ENCODE measurements at regions not wholly inside any gene's neighbourhood (a gene's known extent, or its start where the extent isn't known, plus 50 kb on each side); places are given as distances from the start of the nearest gene placed in this dataset.

DNA sequence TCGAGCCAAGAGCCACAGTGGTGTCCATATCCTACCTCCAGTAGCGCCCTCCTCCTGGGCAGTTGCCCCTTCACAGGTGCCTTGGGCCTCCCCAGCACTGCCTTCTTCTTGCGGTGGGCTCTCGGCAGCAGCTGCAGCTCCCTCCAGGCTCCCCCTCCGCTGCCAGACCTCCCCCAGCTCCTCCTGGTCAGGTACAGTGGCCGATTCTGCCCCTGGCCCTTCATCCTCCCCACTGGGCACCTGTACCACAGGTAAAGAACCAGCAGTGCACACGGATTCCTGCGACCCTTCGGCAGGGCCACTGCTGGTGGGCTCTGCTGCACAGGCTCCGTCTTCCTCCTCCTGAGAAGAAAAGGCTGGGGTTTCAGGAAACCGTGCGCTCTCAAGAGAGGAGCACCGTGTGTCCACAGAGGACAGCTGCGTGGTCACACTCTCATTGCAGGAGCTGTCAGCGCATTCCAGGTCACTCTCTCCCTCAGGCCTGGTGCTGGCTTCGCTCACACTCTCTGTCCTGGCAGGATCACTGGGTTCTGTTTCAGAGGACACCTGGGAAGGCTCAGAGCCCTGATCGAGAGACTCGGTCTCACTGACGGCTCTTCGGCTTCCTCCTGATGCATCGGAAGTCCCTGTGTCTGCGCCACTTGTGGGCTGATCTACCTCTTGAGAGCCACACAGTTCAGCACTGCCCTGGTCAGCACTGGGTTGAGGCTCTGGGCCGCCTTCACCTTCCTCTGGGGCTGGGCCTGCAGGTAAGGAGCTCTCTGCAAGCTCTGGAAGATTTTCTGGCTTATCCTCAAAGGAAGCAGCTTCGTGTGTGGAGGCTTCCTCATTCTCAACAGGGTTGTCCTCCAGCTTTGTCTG is 147.4 kb upstream of the STK17B start:
- DNase-seq: no peak

DNA sequence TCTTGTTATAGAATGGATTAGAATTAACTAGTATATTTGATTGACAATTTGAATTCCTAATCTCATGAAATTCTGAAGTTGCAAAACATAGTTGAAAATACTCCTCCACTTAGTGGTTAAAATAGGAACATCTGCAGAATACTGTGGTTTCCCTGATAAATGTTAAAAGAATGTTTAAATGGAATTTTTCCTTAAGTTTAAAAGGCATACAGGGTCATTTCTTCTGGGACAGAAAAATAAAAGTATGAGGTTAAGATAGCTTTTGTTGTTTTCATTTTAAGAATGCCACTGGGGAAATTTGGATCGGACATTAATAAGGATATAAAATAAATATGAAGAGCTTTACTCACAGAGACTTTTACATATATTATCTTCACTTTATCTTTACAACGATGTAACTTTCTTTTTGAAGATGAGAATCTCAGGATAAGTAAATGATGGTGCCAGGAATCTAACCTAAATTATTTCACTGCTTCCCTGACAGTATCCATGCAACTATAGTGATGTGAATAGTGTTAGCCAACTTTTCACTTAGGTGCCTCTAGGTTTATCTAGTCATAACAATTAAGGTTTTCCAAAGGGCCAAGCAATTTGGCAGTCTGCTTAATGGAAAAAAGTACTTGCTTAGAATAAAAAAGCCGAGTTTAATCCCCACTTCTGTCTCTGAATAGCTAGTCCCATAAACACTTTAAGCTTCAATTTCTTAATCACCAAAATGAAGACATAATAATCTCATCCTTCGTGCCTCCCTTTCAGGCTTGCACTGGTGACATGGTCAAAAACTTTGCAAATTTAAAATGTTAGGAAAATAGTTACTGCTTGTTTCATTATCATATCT is 151.8 kb upstream of the STK17B start:
- DNase-seq: no peak

DNA sequence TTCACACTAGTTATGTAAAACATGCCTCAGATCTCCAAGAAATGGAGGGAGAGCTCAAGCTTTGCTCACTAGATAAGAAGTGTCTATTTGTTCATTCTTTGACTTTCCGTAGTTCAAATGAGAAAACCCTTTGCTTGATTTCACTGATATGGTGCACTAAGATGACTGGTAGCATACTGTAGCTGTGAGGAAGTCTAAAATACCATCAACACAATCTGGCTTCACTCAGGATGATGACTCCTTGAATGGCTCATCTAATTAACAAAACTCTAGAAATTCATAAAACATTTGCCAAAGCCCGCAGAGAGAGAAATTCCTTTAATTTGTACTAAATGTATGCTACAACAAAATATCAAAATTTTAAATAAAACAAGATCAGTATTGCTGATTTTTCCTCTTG is 152.8 kb upstream of the STK17B start:
- no peak for DNase-seq

GRCh38 chr2:196328088-196328680 is 156.8 kb upstream of the STK17B start:
- no peak for DNase-seq

GRCh38 chr2:196329959-196330358 is 158.6 kb upstream of the STK17B start:
- no peak for DNase-seq

DNA sequence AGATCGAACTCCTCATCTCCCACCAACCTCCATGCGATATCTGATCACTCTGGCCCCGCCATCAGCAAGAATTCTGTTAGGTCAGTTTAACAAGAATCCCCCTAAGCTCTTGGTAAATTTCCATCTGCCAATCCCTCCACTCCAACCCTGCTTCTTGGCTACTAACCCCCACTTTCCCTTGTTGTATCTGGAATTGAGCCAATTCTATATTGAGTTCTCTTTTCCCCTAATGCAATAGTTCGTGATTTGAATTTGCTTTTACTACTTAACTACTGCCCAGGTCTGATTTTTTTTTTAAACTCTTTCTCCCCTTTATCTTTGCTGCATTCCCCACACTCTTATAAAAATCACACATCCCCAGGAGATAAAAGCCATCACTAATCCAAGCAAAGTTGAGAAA is 159.3 kb upstream of the STK17B start:
- DNase-seq: no peak

DNA sequence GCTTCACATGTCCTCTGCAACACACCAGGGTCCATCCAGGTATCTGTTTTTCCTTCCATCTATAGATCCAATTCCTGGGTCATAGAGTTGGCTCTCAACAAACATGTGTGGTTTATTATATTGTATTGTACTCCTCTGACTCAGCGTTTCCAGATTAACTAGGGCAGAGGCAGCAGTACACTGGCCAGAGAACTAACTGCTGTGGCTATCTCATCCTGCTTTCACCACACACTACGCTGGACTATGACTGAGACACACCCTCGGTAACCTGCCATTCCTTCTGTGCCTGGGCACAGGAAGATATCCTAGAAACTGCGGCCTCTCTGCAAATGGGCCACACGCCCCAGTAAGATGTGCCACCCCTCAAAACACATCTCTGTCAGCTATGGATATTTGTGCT is 159.8 kb upstream of the STK17B start:
- no peak for DNase-seq

GRCh38 chr2:196331851-196332250 is 160.5 kb upstream of the STK17B start:
- no peak for DNase-seq

DNA sequence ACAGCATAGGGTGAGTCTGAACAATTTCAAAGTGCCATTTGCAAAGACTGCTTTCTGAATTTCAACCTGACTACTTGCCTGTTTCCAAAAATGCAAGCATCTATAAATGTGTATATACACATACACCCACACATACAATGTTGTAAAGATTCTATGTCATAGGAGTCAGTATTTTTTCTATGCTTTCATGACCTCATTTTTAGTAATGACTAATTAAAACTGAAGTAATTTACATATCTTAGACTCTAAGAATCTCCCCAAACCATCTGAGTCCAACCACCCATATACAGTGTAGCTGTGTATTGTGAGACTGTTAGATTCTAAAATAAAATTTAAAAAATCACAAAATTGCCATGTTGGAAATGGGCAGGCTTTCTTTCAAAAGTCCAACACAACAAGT is 162.0 kb upstream of the STK17B start:
- no peak for DNase-seq

- no peak for DNase-seq
Measured at GRCh38 chr2:196334710-196335109, 163.3 kb upstream of the STK17B start.

DNA sequence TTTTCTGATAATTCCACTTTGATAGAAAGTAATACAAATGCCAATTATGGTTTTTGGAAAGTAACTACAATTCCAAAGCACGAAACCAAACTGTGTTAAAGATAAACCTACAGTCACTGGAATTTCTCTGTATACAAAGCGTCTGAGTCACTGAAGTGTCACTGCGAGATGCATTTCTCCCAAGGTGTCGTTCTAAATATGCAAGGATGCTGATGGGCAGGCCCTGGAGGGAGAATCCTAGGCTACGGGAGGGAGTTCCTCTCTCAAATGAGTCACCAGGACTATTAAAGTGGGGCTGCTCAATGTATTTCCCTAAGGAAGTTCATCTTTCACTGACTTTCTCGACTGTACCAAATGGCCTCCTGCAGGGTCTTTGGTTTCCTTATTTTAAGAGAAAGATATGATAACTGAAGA is 163.8 kb upstream of the STK17B start:
- no peak for DNase-seq

GRCh38 chr2:196336207-196336606 is 164.8 kb upstream of the STK17B start:
- no peak for DNase-seq

- DNase-seq: no peak
Measured at GRCh38 chr2:196336715-196337114, 165.3 kb upstream of the STK17B start.

- no peak for DNase-seq
Measured at GRCh38 chr2:196337208-196337953, 166.0 kb upstream of the STK17B start.

DNA sequence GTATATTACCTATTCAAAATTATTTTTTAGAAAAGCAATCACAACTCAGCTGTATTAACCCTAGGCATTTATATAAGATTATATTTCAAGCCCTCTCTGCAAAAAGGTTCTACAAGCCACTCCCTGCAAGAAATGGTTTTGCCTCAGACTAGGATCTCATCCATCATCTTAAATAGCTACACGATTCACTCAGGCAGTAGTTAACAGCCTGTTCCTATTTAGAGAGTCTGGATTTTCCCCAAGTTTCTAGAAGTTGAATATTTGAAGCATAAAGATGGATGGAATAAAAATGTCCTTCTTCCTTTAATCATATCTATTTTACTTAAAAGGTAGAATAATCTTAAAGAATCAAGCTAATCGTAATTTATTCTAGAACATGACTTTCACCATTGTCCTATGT is 167.1 kb upstream of the STK17B start:
- DNase-seq: no peak

DNA sequence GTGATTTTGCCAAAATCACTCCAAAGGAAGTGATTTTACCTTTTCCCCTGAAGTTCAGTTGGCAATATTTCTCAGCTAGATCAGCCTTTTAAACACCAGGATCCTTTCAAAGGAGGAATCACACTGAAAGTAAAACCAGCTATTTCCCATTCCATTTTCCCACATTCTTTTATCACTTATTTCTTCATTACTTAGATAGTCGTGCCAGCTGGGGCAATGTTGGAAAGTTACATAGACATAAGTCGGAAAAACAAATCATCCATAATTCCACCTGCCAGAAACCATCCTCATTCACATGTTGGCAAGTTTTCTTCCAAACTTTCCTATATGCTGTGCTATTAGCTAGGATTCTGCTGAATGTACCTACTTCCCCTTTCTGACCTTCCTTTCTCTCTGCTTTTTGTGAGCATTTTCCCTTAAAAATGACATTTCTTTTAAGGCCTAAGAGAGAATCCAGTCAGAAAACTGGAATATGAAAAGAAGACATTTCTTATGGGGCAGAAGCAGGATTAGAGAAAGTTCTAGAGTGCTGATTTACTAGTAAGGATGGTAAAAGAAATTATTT is 170.0 kb upstream of the STK17B start:
- DNase-seq: no peak

- DNase-seq: no peak
Measured at GRCh38 chr2:196344397-196344796, 173.0 kb upstream of the STK17B start.

GRCh38 chr2:196353717-196354116 is 182.3 kb upstream of the STK17B start:
- no peak for DNase-seq

DNA sequence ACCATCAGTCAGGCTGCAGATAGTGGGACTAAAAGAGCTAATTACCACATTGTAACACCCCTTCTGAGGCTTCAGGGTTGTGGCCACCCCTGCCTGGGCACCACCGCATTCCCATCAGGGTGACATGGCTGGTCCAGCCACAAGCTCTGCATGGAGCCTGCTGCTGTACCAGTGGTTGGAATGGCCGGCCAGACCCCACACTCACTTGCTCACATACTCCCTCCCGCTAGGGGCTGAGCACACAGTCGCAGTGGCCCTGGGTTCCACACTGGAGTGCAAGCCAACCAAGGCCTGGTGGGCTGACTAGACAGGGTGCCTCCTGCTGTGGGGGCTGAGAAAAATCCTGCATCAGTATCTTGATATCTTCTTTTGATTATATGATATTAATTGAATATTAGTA is 182.8 kb upstream of the STK17B start:
- no peak for DNase-seq

GRCh38 chr2:196356332-196356731 is 185.0 kb upstream of the STK17B start:
- DNase-seq: no peak

DNA sequence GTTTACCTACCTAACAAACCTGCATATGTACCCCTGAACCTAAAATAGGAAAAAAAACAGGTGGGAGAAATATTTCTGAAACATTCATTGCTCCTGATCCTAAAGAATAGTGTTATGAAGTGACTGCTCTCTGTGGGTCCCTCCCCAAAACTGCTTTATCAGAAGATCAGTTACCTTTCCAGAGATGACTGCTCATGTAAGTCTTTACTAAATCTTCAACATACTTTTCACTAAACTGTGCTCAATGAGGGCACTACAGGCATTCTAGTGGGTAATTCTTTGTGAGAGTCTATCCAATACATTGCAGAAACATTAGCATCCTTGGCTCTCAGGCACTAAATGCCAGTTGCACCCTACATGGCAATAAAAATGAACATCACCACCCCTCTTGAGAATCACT is 189.3 kb upstream of the STK17B start:
- DNase-seq: no peak

DNA sequence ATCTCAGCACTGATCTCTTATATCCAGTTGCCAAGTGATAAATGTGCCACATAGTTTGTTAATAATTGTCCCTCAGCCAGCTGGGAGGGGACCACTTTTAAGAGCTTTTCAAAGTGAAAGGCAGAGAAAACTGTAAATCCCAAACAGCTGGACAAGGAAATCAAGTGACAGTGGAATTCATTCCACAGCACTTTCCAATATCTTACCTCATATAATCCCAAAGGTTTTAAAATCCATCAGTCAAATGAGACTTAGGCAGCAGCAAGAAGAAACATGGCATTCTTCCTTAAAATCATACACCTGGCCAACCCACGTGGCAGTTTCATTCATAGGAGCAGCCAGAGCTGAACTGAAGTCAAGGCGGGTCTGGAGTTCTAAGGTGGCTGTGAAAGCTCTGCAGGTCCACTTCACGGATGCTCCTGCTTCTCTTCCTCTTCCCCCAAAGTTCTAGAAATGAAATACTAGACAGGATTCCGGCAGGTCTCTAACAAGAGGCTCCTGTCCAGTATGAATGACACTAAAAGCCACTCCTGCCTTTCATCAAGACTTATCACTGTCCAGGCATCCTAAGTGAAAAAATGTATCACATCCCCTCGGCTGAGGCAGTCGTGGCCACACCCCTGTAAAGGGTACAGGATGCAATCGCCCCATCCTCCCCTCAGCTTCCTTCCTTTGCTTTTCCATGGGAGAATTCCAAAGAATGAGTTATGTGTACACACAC is 190.4 kb upstream of the STK17B start:
- DNase-seq: no peak
